CD4-positive, alpha-beta T cell (primary cell): ENCODE measurements at regions not wholly inside any gene's neighbourhood (a gene's known extent, or its start where the extent isn't known, plus 50 kb on each side); places are given as distances from the start of the nearest gene placed in this dataset.
"Not testable (repeated sequence)": the region's sequence is repeated elsewhere in the genome, so short reads cannot be mapped to it uniquely, and the experiment has no call there.

Source experiments
- ATAC-seq: fragments of 200-7000 bp; cut with Tn5 transposase; one replicate; pipeline ENCODE4 v1.10.0; 2022; ENCODE audit warnings: mild to moderate bottlenecking; ENCODE audit not compliant: poor library complexity
- CTCF ChIA-PET: fragments of 350-600 bp; sonication (Branson Sonifier 250); formaldehyde crosslinking; loops from one replicate; lab custom pipeline; 2021; ENCODE audit warnings: antibody characterized with exemption, inconsistent platforms; lab: Charles Lee
- POLR2A ChIA-PET: fragments of 350-600 bp; sonication (Branson Sonifier 250); formaldehyde crosslinking; loops from one replicate; lab custom pipeline; 2021; ENCODE audit warnings: antibody characterized with exemption, inconsistent platforms; lab: Charles Lee
- DNase-seq, 14 experiments: peaks; one replicate each; pipeline ENCODE4 v3.0.0-alpha.2; 2013 to 2020; ENCODE audit warnings: mixed read lengths in 2 of 14
- H3K27ac ChIP-seq, 2 donors: one replicate each; pipeline versions ENCODE4 v1.5.1 to v1.7.0; 2013; ENCODE audit warnings: low read length in 2 of 2, low read depth in 1 of 2, mild to moderate bottlenecking in 1 of 2
- H3K27me3 ChIP-seq, 2 experiments: 1 replicate in 1 of 2; 2 replicates in 1 of 2; pipeline versions ENCODE4 v1.6.1 to v1.7.0; 2013; ENCODE audit warnings: low read length in 2 of 2, control low read depth in 1 of 2, mild to moderate bottlenecking in 1 of 2, moderate library complexity in 1 of 2; ENCODE audit not compliant: insufficient read depth in 2 of 2, control insufficient read depth in 1 of 2
- H3K36me3 ChIP-seq: one replicate; pipeline ENCODE4 v1.6.1; 2013; ENCODE audit warnings: low read length, control low read depth; ENCODE audit not compliant: insufficient read depth
- H3K4me1 ChIP-seq: one replicate; pipeline ENCODE4 v1.6.1; 2013; ENCODE audit warnings: low read length, control low read depth; ENCODE audit not compliant: insufficient read depth
- H3K4me3 ChIP-seq: one replicate; pipeline ENCODE4 v1.5.1; 2013; ENCODE audit warnings: mild to moderate bottlenecking, low read length, moderate library complexity
- H3K9me3 ChIP-seq, 2 experiments: 1 replicate in 1 of 2; 2 replicates in 1 of 2; pipeline versions ENCODE4 v1.6.1 to v1.7.0; 2013; ENCODE audit warnings: low read length in 2 of 2, mild to moderate bottlenecking in 2 of 2, control low read depth in 1 of 2, moderate library complexity in 1 of 2; ENCODE audit not compliant: control insufficient read depth in 1 of 2, insufficient read depth in 1 of 2
- H3K27ac Mint-ChIP-seq: one replicate; pipeline ENCODE4 v1.8.0; 2020; ENCODE audit warnings: mixed read lengths
- H3K27me3 Mint-ChIP-seq: one replicate; pipeline ENCODE4 v1.8.0; 2021; ENCODE audit warnings: mixed read lengths
- H3K36me3 Mint-ChIP-seq: one replicate; pipeline ENCODE4 v1.8.0; 2021; ENCODE audit warnings: low read depth, mixed read lengths
- H3K4me1 Mint-ChIP-seq: one replicate; pipeline ENCODE4 v1.8.0; 2021; ENCODE audit warnings: low read depth, mixed read lengths
- H3K4me3 Mint-ChIP-seq: one replicate; pipeline ENCODE4 v1.8.0; 2020; ENCODE audit warnings: mild to moderate bottlenecking, mixed read lengths
- H3K9me3 Mint-ChIP-seq: one replicate; pipeline ENCODE4 v1.8.0; 2020; ENCODE audit warnings: mixed read lengths
- intact Hi-C, 2 experiments: fragments of 100-400 bp; cut with DNase I in 1 of 2; cut with micrococcal nuclease in 1 of 2; formaldehyde crosslinking; loops; one replicate each; pipeline versions ENCODE4 v1.15.1 to v1.9.0; 2023 to 2025; cut with DNase I, micrococcal nuclease

- ATAC-seq, H3K4me1 Mint-ChIP-seq, CTCF ChIA-PET, H3K36me3 Mint-ChIP-seq, H3K27me3 Mint-ChIP-seq, H3K4me3 ChIP-seq, H3K27ac ChIP-seq, H3K4me1 ChIP-seq, DNase-seq, H3K27ac Mint-ChIP-seq, H3K9me3 ChIP-seq, POLR2A ChIA-PET, intact Hi-C loops, H3K9me3 Mint-ChIP-seq, H3K4me3 Mint-ChIP-seq, H3K27me3 ChIP-seq, H3K36me3 ChIP-seq: not testable (repeated sequence)
These were observed 93.4 kb upstream of the NBPF11 start for GRCh38 chr1:148245443-148245842.

GRCh38 chr1:148233250-148233649 is 81.2 kb upstream of the NBPF11 start:
- H3K9me3 ChIP-seq, H3K4me1 Mint-ChIP-seq, H3K9me3 Mint-ChIP-seq, ATAC-seq, H3K27ac ChIP-seq, H3K4me3 ChIP-seq, H3K27ac Mint-ChIP-seq, CTCF ChIA-PET, H3K27me3 ChIP-seq, H3K4me3 Mint-ChIP-seq, DNase-seq, H3K4me1 ChIP-seq, intact Hi-C loops, H3K36me3 Mint-ChIP-seq, H3K36me3 ChIP-seq, H3K27me3 Mint-ChIP-seq, POLR2A ChIA-PET: not testable (repeated sequence)

- H3K36me3 Mint-ChIP-seq, POLR2A ChIA-PET, H3K9me3 Mint-ChIP-seq, H3K4me3 ChIP-seq, H3K27ac Mint-ChIP-seq, H3K27me3 ChIP-seq, H3K36me3 ChIP-seq, ATAC-seq, H3K4me3 Mint-ChIP-seq, intact Hi-C loops, H3K27ac ChIP-seq, DNase-seq, H3K9me3 ChIP-seq, CTCF ChIA-PET, H3K27me3 Mint-ChIP-seq, H3K4me1 ChIP-seq, H3K4me1 Mint-ChIP-seq: not testable (repeated sequence)
These were observed 76.8 kb upstream of the NBPF11 start for GRCh38 chr1:148228846-148229245.

GRCh38 chr1:148222399-148223159 is 70.5 kb upstream of the NBPF11 start:
- H3K27me3 Mint-ChIP-seq, H3K4me3 Mint-ChIP-seq, H3K4me1 ChIP-seq, POLR2A ChIA-PET, CTCF ChIA-PET, H3K27me3 ChIP-seq, H3K9me3 Mint-ChIP-seq, H3K4me3 ChIP-seq, H3K27ac Mint-ChIP-seq, H3K4me1 Mint-ChIP-seq, H3K36me3 Mint-ChIP-seq, intact Hi-C loops, ATAC-seq, H3K9me3 ChIP-seq, DNase-seq, H3K27ac ChIP-seq, H3K36me3 ChIP-seq: not testable (repeated sequence)

GRCh38 chr1:148221593-148221992 is 69.5 kb upstream of the NBPF11 start:
- ATAC-seq, CTCF ChIA-PET, intact Hi-C loops, H3K4me3 ChIP-seq, H3K4me1 Mint-ChIP-seq, H3K9me3 Mint-ChIP-seq, H3K36me3 Mint-ChIP-seq, H3K27me3 ChIP-seq, POLR2A ChIA-PET, H3K36me3 ChIP-seq, H3K4me1 ChIP-seq, DNase-seq, H3K27ac ChIP-seq, H3K27ac Mint-ChIP-seq, H3K4me3 Mint-ChIP-seq, H3K9me3 ChIP-seq, H3K27me3 Mint-ChIP-seq: not testable (repeated sequence)

GRCh38 chr1:148219229-148219628 is 67.1 kb upstream of the NBPF11 start:
- ATAC-seq, H3K4me1 ChIP-seq, H3K4me3 Mint-ChIP-seq, H3K27ac ChIP-seq, H3K9me3 Mint-ChIP-seq, H3K9me3 ChIP-seq, CTCF ChIA-PET, H3K36me3 Mint-ChIP-seq, DNase-seq, H3K36me3 ChIP-seq, H3K4me3 ChIP-seq, H3K4me1 Mint-ChIP-seq, intact Hi-C loops, H3K27me3 Mint-ChIP-seq, H3K27me3 ChIP-seq, H3K27ac Mint-ChIP-seq, POLR2A ChIA-PET: not testable (repeated sequence)

- H3K27ac ChIP-seq, H3K36me3 Mint-ChIP-seq, H3K27me3 ChIP-seq, CTCF ChIA-PET, H3K4me1 Mint-ChIP-seq, H3K27ac Mint-ChIP-seq, ATAC-seq, H3K9me3 ChIP-seq, POLR2A ChIA-PET, H3K27me3 Mint-ChIP-seq, H3K4me3 Mint-ChIP-seq, H3K9me3 Mint-ChIP-seq, H3K4me3 ChIP-seq, DNase-seq, H3K4me1 ChIP-seq, intact Hi-C loops, H3K36me3 ChIP-seq: not testable (repeated sequence)
These were observed 59.1 kb upstream of the NBPF11 start for GRCh38 chr1:148211191-148211590.
